NCI-H524 treated with DMSO at 0.1 percent for 48 hours (cell line): ENCODE measurements at regions not wholly inside any gene's neighbourhood (a gene's known extent, or its start where the extent isn't known, plus 50 kb on each side); places are given as distances from the start of the nearest gene placed in this dataset.
"Not testable (repeated sequence)": the region's sequence is repeated elsewhere in the genome, so short reads cannot be mapped to it uniquely, and the experiment has no call there.

Experiments used
- DNase-seq: peaks from one replicate; lab custom pipeline; 2025; lab: John Stamatoyannopoulos, UW

GRCh38 chr15:85196697-85197096 lies 183.7 kb upstream of the AKAP13 start:
- DNase-seq = not testable (repeated sequence)

GRCh38 chr15:85197582-85197981 lies 182.8 kb upstream of the AKAP13 start:
- DNase-seq = not testable (repeated sequence)

GRCh38 chr15:85198432-85198831 lies 182.0 kb upstream of the AKAP13 start:
- DNase-seq = not testable (repeated sequence)

GRCh38 chr15:85200215-85200614 lies 180.2 kb upstream of the AKAP13 start:
- not testable (repeated sequence) for DNase-seq

- DNase-seq = not testable (repeated sequence)
Measured at GRCh38 chr15:85201118-85201793, 179.1 kb upstream of the AKAP13 start.

- DNase-seq = not testable (repeated sequence)
Measured at GRCh38 chr15:85204481-85204880, 175.9 kb upstream of the AKAP13 start.

GRCh38 chr15:85233791-85234325 lies 146.5 kb upstream of the AKAP13 start:
- DNase-seq = not testable (repeated sequence)

- not testable (repeated sequence) for DNase-seq
Measured at GRCh38 chr15:85234450-85235196, 145.8 kb upstream of the AKAP13 start.

GRCh38 chr15:85244056-85244455 lies 136.3 kb upstream of the AKAP13 start:
- not testable (repeated sequence) for DNase-seq

- DNase-seq = not testable (repeated sequence)
Measured at GRCh38 chr15:85250938-85251542, 129.4 kb upstream of the AKAP13 start.

GRCh38 chr15:85253196-85253915 lies 127.0 kb upstream of the AKAP13 start:
- not testable (repeated sequence) for DNase-seq

GRCh38 chr15:85254961-85255360 lies 125.4 kb upstream of the AKAP13 start:
- not testable (repeated sequence) for DNase-seq

GRCh38 chr15:85255502-85255901 lies 124.9 kb upstream of the AKAP13 start:
- not testable (repeated sequence) for DNase-seq

- DNase-seq = not testable (repeated sequence)
Measured at GRCh38 chr15:85256009-85256997, 124.1 kb upstream of the AKAP13 start.

GRCh38 chr15:85258062-85258445 lies 122.3 kb upstream of the AKAP13 start:
- not testable (repeated sequence) for DNase-seq

GRCh38 chr15:85258559-85259209 lies 121.7 kb upstream of the AKAP13 start:
- DNase-seq = not testable (repeated sequence)

- not testable (repeated sequence) for DNase-seq
Measured at GRCh38 chr15:85260526-85260925, 119.9 kb upstream of the AKAP13 start.

GRCh38 chr15:85262461-85263055 lies 117.8 kb upstream of the AKAP13 start:
- not testable (repeated sequence) for DNase-seq

GRCh38 chr15:85263842-85264440 lies 116.5 kb upstream of the AKAP13 start:
- not testable (repeated sequence) for DNase-seq
